ENCODE measurements at regions not wholly inside any gene's neighbourhood (a gene's known extent, or its start where the extent isn't known, plus 50 kb on each side); places are given as distances from the start of the nearest gene placed in this dataset.

DNA sequence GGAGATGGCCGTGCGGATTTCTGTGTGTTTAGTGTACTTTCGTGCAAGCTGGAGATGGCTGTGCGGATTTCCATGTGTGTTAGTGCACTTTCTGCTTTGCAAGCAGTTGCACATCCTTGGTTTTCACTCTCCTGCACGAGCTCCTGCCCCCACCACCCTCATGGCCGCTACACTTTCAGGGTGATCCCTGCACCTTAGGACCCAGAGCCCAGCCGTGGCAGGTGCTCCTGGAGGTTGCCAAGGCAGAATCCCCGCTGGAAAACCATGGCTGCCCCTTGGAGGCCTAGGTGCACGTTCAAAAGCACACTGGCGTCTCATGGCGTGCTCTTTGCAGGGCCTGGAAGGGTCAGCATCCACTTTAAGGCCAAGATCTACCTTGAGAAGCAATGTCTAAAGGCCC is 311.0 kb upstream of the TNRC6C start:
- no peak for DNase-seq (ENCODE audit: low read depth)

DNA sequence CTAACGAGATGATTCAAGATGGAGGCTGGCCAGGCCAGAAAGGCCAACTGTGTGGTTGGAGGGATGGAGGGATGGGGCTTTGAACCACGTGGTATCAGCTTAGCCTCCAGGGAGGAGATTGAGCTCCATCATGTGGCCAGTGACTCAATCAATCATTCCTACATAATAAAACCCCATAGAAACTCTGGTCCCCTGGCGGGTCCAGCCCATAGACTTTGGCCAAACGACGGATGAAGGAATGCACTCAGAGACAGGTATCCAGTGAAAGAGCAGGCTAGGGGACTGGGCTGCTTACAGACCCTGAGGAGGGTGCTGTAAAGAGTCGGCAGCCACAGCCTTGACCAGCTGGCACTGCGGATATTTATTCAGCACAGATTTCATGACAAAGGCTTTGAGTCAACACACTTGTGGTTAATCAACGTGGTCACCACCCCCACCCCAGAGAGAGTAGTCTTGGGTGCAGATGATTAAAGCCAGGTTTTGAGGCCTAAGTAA is 308.7 kb upstream of the TNRC6C start:
- DNase-seq (ENCODE audit: low read depth) = no peak

DNA sequence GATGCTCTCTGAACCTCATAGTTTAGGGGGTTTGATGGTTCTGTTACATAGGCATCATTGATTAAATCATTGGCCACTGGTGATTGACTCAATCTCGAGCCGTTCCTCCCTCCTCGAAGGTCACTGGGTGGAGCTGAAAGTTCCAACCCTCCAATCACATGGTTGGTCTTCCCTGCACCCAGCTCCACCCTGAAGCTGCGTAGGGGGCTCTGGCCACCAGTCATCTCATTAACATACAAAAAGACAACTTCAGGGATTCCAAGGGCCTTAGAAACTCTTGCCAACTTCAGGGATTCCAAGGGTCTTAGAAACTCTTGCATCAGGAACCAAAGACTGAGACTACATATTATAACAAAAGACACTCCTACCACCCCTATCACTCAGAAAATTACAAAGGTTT is 306.5 kb upstream of the TNRC6C start:
- DNase-seq (ENCODE audit: low read depth) = no peak

GRCh38 chr17:77654296-77654695 is 304.2 kb upstream of the TNRC6C start:
- DNase-seq (ENCODE audit: low read depth) = no peak

GRCh38 chr17:77654850-77655249 is 303.7 kb upstream of the TNRC6C start:
- DNase-seq (ENCODE audit: low read depth) = no peak

- DNase-seq (ENCODE audit: low read depth) = no peak
These were observed 302.4 kb upstream of the TNRC6C start for GRCh38 chr17:77656054-77656453.

- no peak for DNase-seq (ENCODE audit: low read depth)
These were observed 300.7 kb upstream of the TNRC6C start for GRCh38 chr17:77657839-77658238.

- DNase-seq (ENCODE audit: low read depth) = no peak
These were observed 298.0 kb upstream of the TNRC6C start for GRCh38 chr17:77660524-77660923.

DNA sequence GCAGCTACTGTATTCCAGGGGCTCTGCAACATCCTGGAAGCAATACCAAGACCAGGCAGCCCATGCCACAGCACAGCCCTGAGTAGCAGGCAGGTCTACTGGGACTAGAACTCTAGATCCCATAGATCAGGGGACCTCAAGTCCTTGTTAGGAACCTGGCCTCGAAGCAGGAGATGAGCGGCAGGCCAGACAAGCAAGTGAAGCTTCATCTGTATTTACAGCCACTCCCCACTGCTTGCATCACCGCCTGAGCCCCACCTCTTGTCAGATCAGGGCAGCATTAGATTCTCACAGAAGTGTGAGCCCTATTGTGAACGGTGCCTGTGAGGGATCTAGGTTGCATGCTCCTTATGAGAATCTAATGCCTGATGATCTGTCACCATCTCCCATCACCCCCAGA is 295.7 kb upstream of the TNRC6C start:
- DNase-seq (ENCODE audit: low read depth) = no peak

GRCh38 chr17:77664097-77664729 is 294.3 kb upstream of the TNRC6C start:
- no peak for DNase-seq (ENCODE audit: low read depth)

GRCh38 chr17:77665833-77666232 is 292.7 kb upstream of the TNRC6C start:
- DNase-seq (ENCODE audit: low read depth) = no peak

DNA sequence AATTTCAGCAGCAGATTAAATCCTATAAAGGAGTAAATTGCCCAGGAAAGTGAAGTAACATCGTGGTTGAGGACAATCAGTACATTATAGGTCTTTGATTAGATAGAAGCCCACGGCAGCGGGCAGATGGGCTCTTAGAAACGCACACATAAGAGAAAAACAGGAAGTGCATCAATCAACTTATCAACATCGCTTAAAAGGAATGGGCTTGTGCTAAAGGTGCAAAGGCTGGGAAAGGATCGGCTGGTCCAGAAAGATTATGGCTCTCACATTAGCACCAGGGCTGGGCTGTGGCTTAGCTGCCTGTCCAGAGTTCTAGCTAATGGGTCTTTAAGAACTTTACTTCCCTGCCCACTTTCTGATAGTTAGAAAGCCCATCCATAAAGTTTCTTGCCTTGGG is 292.0 kb upstream of the TNRC6C start:
- DNase-seq (ENCODE audit: low read depth) = no peak

DNA sequence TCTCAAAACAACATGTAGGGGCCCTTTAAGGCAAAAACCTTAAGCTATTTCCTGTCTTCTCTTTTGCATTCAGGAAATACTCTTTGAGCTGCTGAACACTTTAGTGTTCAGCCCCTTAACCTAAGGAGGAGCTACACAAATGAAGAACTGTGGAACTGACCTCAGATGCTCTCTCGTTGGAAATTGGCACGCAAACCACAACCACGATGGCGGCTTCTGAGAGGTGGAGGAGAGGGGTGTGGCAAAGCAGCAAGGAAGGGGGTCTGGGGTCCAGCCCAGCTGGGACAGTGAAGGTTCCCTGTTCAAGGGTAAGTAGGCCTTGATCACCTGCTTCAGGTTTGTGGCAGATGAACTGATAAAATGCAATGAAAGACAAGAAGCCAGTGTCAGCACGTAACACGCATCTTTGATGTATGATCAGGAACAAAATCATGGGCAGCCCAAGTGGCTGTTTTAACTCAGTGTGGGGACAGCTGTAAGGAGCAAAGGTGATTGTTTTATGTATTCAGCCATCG is 291.6 kb upstream of the TNRC6C start:
- DNase-seq (ENCODE audit: low read depth) = peak; percentile 53

DNA sequence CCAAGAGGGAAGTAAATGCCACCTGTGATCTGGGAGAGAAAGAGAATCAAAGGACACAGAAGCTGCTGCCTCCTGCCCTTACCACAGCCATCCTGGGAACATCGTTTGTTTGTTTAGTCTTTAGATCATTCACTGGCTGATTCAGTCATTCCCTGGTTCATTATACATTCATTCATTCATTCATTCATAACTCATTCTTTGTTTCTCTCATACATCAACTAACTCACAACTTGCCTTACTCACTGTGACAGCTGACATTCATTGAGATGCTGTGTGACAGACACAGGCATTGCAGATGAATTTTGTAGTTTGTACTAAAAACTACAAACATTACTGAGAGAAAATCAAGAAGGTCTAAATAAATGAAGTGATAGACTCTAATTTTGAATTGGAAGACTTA is 291.0 kb upstream of the TNRC6C start:
- no peak for DNase-seq (ENCODE audit: low read depth)

- no peak for DNase-seq (ENCODE audit: low read depth)
These were observed 290.0 kb upstream of the TNRC6C start for GRCh38 chr17:77668518-77668917.

DNA sequence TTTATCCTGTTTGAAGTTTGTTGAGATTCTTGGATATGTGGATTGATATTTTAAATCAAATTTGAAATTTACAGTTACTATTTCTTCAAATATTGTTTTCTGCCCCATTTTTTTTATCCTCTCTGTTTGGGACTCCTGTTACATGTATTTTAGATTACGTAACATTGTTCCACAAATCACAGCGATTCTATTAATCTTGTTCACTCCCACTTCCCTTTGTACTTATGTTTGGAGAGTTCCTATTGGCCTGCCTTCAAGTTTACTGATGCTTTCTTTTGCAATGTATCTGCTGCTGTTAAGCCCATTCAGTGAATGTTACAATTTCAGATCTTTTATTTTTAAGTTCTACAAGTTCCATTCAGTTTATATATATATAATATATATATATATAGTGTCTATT is 288.3 kb upstream of the TNRC6C start:
- no peak for DNase-seq (ENCODE audit: low read depth)

GRCh38 chr17:77674358-77674757 is 284.1 kb upstream of the TNRC6C start:
- no peak for DNase-seq (ENCODE audit: low read depth)

- no peak for DNase-seq (ENCODE audit: low read depth)
These were observed 283.1 kb upstream of the TNRC6C start for GRCh38 chr17:77675411-77675810.

GRCh38 chr17:77675816-77676215 is 282.7 kb upstream of the TNRC6C start:
- DNase-seq (ENCODE audit: low read depth) = no peak

DNA sequence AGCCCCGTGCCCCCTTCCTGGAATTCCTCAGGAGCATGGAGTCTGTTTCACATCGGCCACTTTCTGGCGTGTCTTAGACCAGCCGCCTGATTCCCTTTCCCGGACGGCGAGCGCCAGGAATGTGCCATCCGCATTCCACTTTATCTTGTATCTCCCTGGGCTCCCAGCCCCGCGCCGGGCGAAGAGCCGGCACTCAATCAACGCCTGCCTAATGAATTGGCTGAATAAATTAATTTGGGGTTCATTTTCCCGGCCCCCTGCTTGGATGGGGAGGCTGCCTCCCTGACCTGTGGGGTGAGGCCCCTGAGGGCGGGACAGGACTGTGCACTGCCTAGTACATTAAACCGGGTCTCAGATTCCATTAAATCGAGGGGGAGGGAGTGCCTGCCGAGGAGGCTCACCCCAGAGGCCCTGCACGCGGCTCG is 282.3 kb upstream of the TNRC6C start:
- DNase-seq (ENCODE audit: low read depth) = no peak

DNA sequence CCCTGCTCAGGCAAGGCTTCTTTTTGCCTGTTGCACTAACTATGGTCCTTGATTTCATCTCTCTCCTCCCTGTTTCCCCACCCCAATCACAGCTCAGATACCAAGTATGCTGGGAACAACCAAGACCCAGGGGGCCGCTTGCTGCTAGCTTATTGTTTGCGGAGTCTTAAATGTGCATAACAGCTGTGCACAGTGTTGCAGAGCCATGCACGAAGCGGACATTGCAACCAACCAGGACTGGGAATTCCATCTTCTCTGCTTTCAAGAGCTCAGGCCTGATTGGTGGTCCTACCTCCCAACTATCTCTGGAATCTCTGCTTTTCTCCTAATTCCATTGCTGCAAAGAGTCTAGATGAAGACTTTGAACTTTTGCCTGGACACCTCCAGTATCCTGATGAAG is 281.3 kb upstream of the TNRC6C start:
- no peak for DNase-seq (ENCODE audit: low read depth)

GRCh38 chr17:77677630-77678029 is 280.9 kb upstream of the TNRC6C start:
- no peak for DNase-seq (ENCODE audit: low read depth)

DNA sequence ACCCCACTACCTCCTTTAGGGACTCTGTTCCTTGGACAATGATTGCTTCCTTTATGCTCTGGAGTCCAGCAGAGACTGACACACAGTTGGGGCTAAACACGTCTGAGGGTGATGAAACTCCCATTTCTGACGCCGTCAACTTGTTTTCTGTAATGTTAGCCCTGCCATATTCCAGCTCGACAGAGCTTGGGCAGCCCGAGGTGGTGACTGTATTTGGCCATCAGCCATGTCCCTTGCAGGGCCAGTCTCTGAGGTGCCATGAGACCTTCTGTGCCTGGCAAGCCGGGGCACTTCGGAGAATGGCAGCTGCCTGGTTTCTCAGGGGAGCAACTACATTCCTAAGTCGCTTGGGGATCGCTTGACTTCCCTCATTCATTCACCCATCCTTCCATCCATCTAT is 278.9 kb upstream of the TNRC6C start:
- no peak for DNase-seq (ENCODE audit: low read depth)

- no peak for DNase-seq (ENCODE audit: low read depth)
These were observed 276.6 kb upstream of the TNRC6C start for GRCh38 chr17:77681861-77682260.

Measured in activated T-cell treated with anti-CD3 and anti-CD28 coated beads for 48 hours (primary cell).